Stimulated activated naive B cell treated with anti-CD40 and anti-IgM and Interleukin-4, amounts not matched to agents 10 μg/mL and 1 μg/mL and 100 μg/mL, for 72 hours (primary cell): ENCODE measurements at regions not wholly inside any gene's neighbourhood (a gene's known extent, or its start where the extent isn't known, plus 50 kb on each side); places are given as distances from the start of the nearest gene placed in this dataset.

Experiments
- ATAC-seq, 2 donors: fragments of 150-1000 bp; cut with Tn5 transposase; replicated peaks; 2 replicates each; pipeline ENCODE4 v1.10.0; 2021; ENCODE audit warnings: moderate library complexity in 1 of 2
- DNase-seq: peaks from one replicate; pipeline ENCODE4 v3.0.0; 2021
- H3K27ac Mint-ChIP-seq: one replicate; pipeline ENCODE4 v1.8.0; 2022; ENCODE audit warnings: mild to moderate bottlenecking, mixed read lengths
- H3K27me3 Mint-ChIP-seq, 2 donors: one replicate each; pipeline ENCODE4 v1.8.0; 2022; ENCODE audit warnings: mixed read lengths in 2 of 2
- H3K36me3 Mint-ChIP-seq, 2 donors: one replicate each; pipeline ENCODE4 v1.8.0; 2022; ENCODE audit warnings: mixed read lengths in 2 of 2, mild to moderate bottlenecking in 1 of 2
- H3K4me1 Mint-ChIP-seq, 2 donors: one replicate each; pipeline ENCODE4 v1.8.0; 2022; ENCODE audit warnings: mixed read lengths in 2 of 2, mild to moderate bottlenecking in 1 of 2
- H3K4me3 Mint-ChIP-seq, 2 donors: one replicate each; pipeline ENCODE4 v1.8.0; 2022; ENCODE audit warnings: mild to moderate bottlenecking in 2 of 2, mixed read lengths in 2 of 2, moderate library complexity in 1 of 2
- H3K9me3 Mint-ChIP-seq, 2 donors: one replicate each; pipeline ENCODE4 v1.8.0; 2022; ENCODE audit warnings: mixed read lengths in 2 of 2, mild to moderate bottlenecking in 1 of 2

- no peak overlapping the region for H3K4me3 Mint-ChIP-seq
- H3K36me3 Mint-ChIP-seq = peaks cover 2 to 3% of the 10 kb centered on the region in 2 donors
- DNase-seq = no peak
- H3K27me3 Mint-ChIP-seq = peaks cover 10 to 11% of the 10 kb centered on the region in 2 donors
- peaks cover 0 to 5% of the 10 kb centered on the region in 2 donors for H3K4me1 Mint-ChIP-seq
- H3K27ac Mint-ChIP-seq = no peak overlapping the region
- H3K9me3 Mint-ChIP-seq = peaks cover 7 to 24% of the 10 kb centered on the region in 2 donors
- no peak for ATAC-seq
Measured at GRCh38 chr4:128596115-128596514, 213.4 kb upstream of the JADE1 start.

- ATAC-seq (no peak), DNase-seq (no peak)
- no peak overlapping the region for H3K4me3 Mint-ChIP-seq
- peaks cover 4 to 7% of the 10 kb centered on the region in 2 donors for H3K27me3 Mint-ChIP-seq
- peaks cover 7 to 23% of the 10 kb centered on the region in 2 donors for H3K9me3 Mint-ChIP-seq
- no peak overlapping the region for H3K27ac Mint-ChIP-seq
- H3K4me1 Mint-ChIP-seq = peaks cover 0 to 4% of the 10 kb centered on the region in 2 donors
- peaks cover 2 to 3% of the 10 kb centered on the region in 2 donors for H3K36me3 Mint-ChIP-seq
Measured at GRCh38 chr4:128591482-128591881, 218.0 kb upstream of the JADE1 start.

DNA sequence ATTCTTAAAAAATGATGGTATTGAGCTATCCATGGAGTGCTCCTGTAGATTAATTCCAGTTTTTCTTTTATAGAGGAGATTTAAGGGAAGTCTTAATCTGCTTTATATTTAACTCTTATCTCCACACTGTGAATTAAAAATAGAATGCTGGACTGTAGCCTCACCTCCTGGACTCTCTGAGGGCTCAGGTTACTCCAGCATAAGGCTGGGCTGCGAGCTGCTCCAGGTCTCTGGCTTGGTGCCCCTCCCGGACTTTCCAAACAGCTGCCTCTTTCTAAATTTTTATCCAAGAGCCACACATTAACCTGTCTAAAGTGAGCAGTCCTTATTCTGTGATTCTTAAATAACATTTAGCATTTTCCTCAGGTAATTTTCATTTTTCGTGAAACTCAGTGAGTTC is 218.7 kb upstream of the JADE1 start:
- Mint-ChIP-seq H3K27me3 (peaks cover 0 to 2% of the 10 kb centered on the region in 2 donors), H3K4me3 (no peak overlapping the region), H3K36me3 (peaks cover 1 to 2% of the 10 kb centered on the region in 2 donors), H3K4me1 (no peaks in the 10 kb centered on the region), H3K27ac (no peak overlapping the region), H3K9me3 (peaks cover 4 to 17% of the 10 kb centered on the region in 2 donors)
- no peak for ATAC-seq
- no peak for DNase-seq

DNA sequence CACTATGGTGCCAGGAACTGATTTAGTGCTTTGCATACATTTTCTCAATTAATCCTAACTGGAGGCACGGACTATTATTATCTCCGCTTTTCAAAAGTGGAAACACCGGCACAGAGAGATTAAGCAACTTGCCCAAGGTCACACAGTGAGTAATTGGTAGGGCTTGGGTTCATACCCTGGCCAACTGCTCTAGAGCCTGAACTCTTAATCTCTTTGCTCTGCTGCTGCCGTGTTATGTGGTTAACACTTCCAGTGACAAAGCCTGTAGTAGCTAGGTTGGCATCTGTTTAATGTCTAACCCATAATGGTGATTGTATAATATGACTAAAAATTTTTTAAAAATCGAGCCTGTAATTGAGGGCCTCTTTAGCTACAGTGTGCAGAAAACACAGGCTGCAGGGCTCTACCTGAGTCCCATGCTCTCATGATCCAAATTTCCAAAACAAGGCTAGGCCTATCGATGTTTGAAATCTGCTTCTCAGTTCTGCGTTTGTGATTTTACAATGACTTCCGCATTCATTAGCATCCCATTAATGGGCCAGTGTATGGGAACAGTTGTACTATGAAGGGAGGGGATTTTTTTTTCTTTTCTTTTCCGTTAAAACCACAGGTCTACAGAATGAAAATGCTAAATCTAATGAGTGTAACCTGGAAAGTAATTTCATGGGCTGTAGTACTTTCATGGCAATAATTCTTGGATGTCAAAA is 219.3 kb upstream of the JADE1 start:
- DNase-seq (no peak), ATAC-seq (no peak)
- H3K27ac Mint-ChIP-seq = no peak overlapping the region

GRCh38 chr4:128589384-128589965 is 220.0 kb upstream of the JADE1 start:
- H3K27ac Mint-ChIP-seq = no peak overlapping the region
- H3K36me3 Mint-ChIP-seq = peaks cover 0 to 1% of the 10 kb centered on the region in 2 donors
- peak in 1 of 2 donors; percentile 4 for ATAC-seq
- no peaks in the 10 kb centered on the region for H3K4me1 Mint-ChIP-seq
- H3K9me3 Mint-ChIP-seq = peaks cover 2 to 12% of the 10 kb centered on the region in 2 donors
- no peak for DNase-seq
- no peak overlapping the region for H3K4me3 Mint-ChIP-seq
- no peaks in the 10 kb centered on the region for H3K27me3 Mint-ChIP-seq

More for the DNA sequence above, 219.3 kb upstream of the JADE1 start:
- Mint-ChIP-seq H3K4me1 (no peaks in the 10 kb centered on the region), H3K9me3 (peaks cover 3 to 15% of the 10 kb centered on the region in 2 donors), H3K27me3 (no peaks in the 10 kb centered on the region), H3K36me3 (peaks cover 0 to 2% of the 10 kb centered on the region in 2 donors), H3K4me3 (no peak overlapping the region)

GRCh38 chr4:128587382-128587781 is 222.1 kb upstream of the JADE1 start:
- no peaks in the 10 kb centered on the region for H3K27me3 Mint-ChIP-seq
- no peak overlapping the region for H3K4me3 Mint-ChIP-seq
- no peaks in the 10 kb centered on the region for H3K36me3 Mint-ChIP-seq
- DNase-seq (no peak), ATAC-seq (no peak)
- no peaks in the 10 kb centered on the region for H3K4me1 Mint-ChIP-seq
- H3K9me3 Mint-ChIP-seq = no peaks in the 10 kb centered on the region
- no peak overlapping the region for H3K27ac Mint-ChIP-seq

DNA sequence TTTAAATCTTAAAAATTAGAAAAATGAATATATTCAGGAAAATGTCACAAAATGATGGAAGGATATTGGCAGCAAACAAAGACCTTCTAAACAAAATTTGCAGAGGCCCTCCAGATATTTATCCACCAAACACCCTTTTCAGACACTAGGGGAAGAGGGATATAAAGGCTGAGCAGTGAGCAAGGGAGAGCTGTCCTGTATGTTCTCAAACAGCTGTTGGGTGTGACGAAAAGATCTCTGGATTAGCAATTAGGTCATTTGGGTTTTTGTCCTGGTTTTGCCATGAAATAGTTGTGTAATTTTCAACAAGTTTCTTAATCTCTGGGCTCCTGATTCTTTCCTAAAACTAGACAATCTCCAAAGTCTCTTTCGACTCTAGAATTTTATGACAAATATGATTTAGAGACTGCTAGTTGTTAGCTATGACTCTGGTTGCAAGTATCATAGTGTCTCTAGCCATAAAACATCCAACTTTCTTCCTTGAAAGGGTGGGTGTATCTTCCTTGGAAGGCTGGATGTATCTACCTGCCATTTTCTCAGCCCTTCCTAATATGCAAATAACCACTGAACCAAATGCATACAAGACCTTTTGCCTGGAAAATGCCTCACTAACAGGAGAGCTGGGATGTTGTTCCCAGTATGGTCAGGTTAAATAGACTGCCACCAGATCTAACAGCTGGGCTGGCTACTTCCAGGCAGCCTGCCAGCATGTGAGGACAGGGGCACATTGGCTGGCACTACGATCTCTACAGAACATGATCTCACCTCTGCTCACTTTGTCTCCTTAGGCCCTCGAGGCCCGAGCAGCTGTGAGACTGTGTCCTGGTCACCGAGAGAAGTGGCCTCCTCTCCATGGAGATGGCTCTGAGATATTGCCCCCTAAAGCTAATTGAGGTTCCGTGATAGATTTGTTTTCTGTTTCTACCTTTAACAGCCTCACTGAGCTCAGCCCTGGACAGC is 225.5 kb upstream of the JADE1 start:
- no peaks in the 10 kb centered on the region for H3K27me3 Mint-ChIP-seq
- H3K36me3 Mint-ChIP-seq = no peaks in the 10 kb centered on the region
- H3K4me3 Mint-ChIP-seq = no peak overlapping the region
- DNase-seq (no peak), ATAC-seq (no peak)
- no peaks in the 10 kb centered on the region for H3K9me3 Mint-ChIP-seq
- H3K27ac Mint-ChIP-seq = no peak overlapping the region
- no peaks in the 10 kb centered on the region for H3K4me1 Mint-ChIP-seq

DNA sequence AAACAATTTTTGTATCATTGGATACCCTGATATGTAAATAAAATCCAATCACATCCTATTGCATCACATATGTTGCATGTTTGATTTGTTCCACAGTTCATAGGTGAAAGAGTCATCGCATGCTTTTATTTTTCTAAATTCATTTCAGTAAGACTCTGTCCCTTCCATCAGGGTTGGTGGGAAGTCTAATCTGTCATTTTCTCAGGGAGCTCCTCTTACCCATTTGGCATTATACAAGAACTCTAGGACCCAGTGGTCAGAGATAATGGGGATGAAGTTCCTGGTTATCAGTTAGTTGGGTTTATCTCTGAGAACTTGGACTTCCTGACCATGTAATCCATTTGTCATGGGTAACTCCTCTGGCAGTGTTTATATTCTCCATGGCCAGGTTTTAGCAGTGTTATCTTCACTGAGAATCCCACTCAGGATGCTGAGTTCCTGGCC is 227.1 kb upstream of the JADE1 start:
- no peak overlapping the region for H3K27ac Mint-ChIP-seq
- no peaks in the 10 kb centered on the region for H3K36me3 Mint-ChIP-seq
- H3K9me3 Mint-ChIP-seq = no peaks in the 10 kb centered on the region
- no peak overlapping the region for H3K4me3 Mint-ChIP-seq
- DNase-seq = no peak
- no peak for ATAC-seq
- H3K27me3 Mint-ChIP-seq = no peaks in the 10 kb centered on the region
- H3K4me1 Mint-ChIP-seq = no peaks in the 10 kb centered on the region

DNA sequence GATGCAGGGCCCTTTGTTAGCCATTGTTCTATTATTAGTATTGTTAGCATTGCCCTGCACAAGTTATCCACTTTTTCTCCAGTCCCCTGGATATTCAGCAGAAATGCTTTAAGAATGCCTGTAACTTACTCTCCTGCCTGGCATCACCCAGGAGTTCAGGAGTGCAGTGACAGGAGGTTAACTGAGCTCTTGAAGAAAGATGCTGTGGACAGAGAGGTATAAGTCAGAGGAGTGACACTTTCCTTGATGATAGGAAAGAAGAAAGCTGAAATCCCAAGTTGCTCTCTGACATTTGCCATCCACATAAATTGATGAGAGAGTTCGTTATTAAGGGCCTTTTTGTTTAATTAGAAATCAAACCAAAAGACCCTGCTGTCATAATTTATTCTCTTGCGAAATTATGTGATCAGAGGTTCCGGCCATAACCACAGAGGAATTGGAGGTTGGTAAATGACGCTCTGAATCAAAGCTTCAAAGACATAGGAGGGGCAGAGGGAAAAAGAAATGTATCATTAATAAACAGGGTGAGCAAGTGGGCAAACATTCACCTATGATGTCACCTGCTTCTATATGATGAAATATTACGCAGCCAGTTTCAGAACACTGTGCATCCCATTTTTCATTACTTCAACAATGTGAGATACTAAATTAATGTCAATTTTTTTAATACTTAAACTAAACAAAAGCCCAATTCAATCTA is 230.2 kb upstream of the JADE1 start:
- DNase-seq (no peak), ATAC-seq (no peak)
- H3K27me3 Mint-ChIP-seq = no peaks in the 10 kb centered on the region
- no peak overlapping the region for H3K4me3 Mint-ChIP-seq
- no peak overlapping the region for H3K27ac Mint-ChIP-seq
- no peaks in the 10 kb centered on the region for H3K36me3 Mint-ChIP-seq
- no peaks in the 10 kb centered on the region for H3K4me1 Mint-ChIP-seq
- no peaks in the 10 kb centered on the region for H3K9me3 Mint-ChIP-seq

DNA sequence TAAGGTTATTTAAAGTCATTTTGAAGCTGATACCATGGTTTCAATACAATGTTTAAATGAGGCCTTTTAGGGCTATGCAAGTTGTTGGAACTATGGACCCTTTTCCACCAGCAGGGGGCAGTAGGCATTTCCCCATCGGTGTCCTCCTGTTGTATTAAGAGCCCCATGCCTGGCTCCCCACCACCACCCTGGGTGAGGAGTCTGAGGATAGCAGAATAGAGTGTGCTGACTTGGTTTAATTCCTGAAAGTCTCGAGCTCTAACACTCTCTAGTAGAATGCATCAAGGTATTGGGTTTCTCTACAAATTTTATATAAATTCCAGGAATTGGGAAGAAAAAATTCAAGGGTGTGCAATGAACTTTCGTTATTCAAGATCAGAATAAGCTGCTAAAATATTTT is 234.8 kb upstream of the JADE1 start:
- Mint-ChIP-seq H3K4me1 (no peaks in the 10 kb centered on the region), H3K27me3 (peaks cover 0 to 7% of the 10 kb centered on the region in 2 donors), H3K36me3 (no peaks in the 10 kb centered on the region), H3K9me3 (no peaks in the 10 kb centered on the region), H3K4me3 (no peak overlapping the region), H3K27ac (no peak overlapping the region)
- ATAC-seq (peak; percentile 86 to 92), DNase-seq (peak; percentile 29)

GRCh38 chr4:128573781-128574508 is 235.6 kb upstream of the JADE1 start:
- no peaks in the 10 kb centered on the region for H3K36me3 Mint-ChIP-seq
- H3K27ac Mint-ChIP-seq = no peak overlapping the region
- DNase-seq (no peak), ATAC-seq (no peak)
- H3K27me3 Mint-ChIP-seq = peaks cover 0 to 12% of the 10 kb centered on the region in 2 donors
- H3K4me3 Mint-ChIP-seq = no peak overlapping the region
- no peaks in the 10 kb centered on the region for H3K4me1 Mint-ChIP-seq
- no peaks in the 10 kb centered on the region for H3K9me3 Mint-ChIP-seq

GRCh38 chr4:128572778-128573241 is 236.7 kb upstream of the JADE1 start:
- Mint-ChIP-seq H3K27ac (no peak overlapping the region), H3K4me3 (no peak overlapping the region), H3K36me3 (no peaks in the 10 kb centered on the region), H3K9me3 (no peaks in the 10 kb centered on the region), H3K4me1 (no peaks in the 10 kb centered on the region), H3K27me3 (peaks cover 0 to 12% of the 10 kb centered on the region in 2 donors)
- no peak for DNase-seq
- ATAC-seq = no peak

DNA sequence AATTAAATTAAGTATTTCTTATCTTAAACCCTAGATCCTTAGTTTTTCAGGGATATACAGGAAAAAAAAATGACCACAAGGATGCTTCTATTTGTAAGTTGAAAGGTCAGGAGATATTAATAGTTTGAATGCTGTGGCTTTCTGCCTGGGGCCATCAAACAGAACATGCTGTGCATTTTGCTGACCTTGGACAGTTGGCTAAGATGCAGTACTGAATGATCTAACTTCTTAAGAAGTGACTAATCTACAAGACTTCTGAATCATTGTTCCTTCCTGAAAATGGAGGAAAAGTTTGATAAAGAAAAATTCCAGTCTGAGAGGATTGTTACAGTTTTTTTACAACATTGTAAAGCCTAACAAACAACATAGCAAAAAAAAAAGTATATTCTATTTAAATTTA is 237.8 kb upstream of the JADE1 start:
- DNase-seq (no peak), ATAC-seq (no peak)
- H3K4me3 Mint-ChIP-seq = no peak overlapping the region
- no peaks in the 10 kb centered on the region for H3K9me3 Mint-ChIP-seq
- no peaks in the 10 kb centered on the region for H3K4me1 Mint-ChIP-seq
- no peaks in the 10 kb centered on the region for H3K36me3 Mint-ChIP-seq
- peaks cover 0 to 12% of the 10 kb centered on the region in 2 donors for H3K27me3 Mint-ChIP-seq
- H3K27ac Mint-ChIP-seq = no peak overlapping the region
